Pancreas (tissue), 10 donors: ENCODE measurements at regions not wholly inside any gene's neighbourhood (a gene's known extent, or its start where the extent isn't known, plus 50 kb on each side); places are given as distances from the start of the nearest gene placed in this dataset.

Experiments
- ATAC-seq, 4 donors: fragments of 200-7000 bp; cut with Tn5 transposase; one replicate each; pipeline versions ENCODE4 v1.8.0 to v1.9.1; 2020; ENCODE audit warnings: mild to moderate bottlenecking in 4 of 4, moderate library complexity in 4 of 4
- DNase-seq, 6 donors: peaks; one replicate each; pipeline ENCODE4 v3.0.0-alpha.2; 2020
- FAIRE-seq: peaks from 2 replicates; lab custom pipeline; 2012; peaks lifted over from hg19 to GRCh38; lab: Jason Lieb, UNC
- H3K27ac ChIP-seq, 4 donors: fragments of 200-600 bp; sonication (generic); 1 replicate in 3 of 4; 2 replicates in 1 of 4; pipeline versions ENCODE4 v1.5.0 to v1.8.0; 2020
- H3K27me3 ChIP-seq, 4 donors: fragments of 200-600 bp; one replicate each; pipeline ENCODE4 v1.8.0; 2021
- H3K36me3 ChIP-seq, 3 donors: fragments of 200-600 bp; sonication (generic) in 1 of 3; one replicate each; pipeline versions ENCODE4 v1.5.0 to v1.8.0; 2020 to 2021
- H3K4me1 ChIP-seq, 3 donors: fragments of 200-600 bp; one replicate each; pipeline ENCODE4 v1.8.0; 2021
- H3K4me3 ChIP-seq, 4 donors: fragments of 200-600 bp; sonication (generic) in 2 of 4; one replicate each; pipeline versions ENCODE4 v1.5.0 to v1.8.0; 2020 to 2021
- H3K9me3 ChIP-seq, 4 donors: fragments of 200-600 bp; one replicate each; pipeline ENCODE4 v1.8.0; 2021
- CTCF ChIP-seq, 4 donors: fragments of 200-600 bp; sonication (generic) in 3 of 4; IDR thresholded peaks; one replicate each; pipeline versions ENCODE4 v1.5.0 to v1.8.0; 2021; ENCODE audit warnings: antibody characterized with exemption in 4 of 4
- WGBS, 2 donors: extraction: QIAGEN DNeasy Blood & Tissue Kit; methylation state at CpG; one replicate each; pipeline ENCODE4 v1.1.7; 2013; 5-methylcytosine and 5-hydroxymethylcytosine counted together
- intact Hi-C, 3 donors: fragments of 100-400 bp; cut with DNase I; formaldehyde crosslinking; loops; one replicate each; pipeline versions ENCODE4 v1.11.1 to v1.14.2; 2022
- donor health status: healthy with polysubstance abuse.
- donor health status: DM: no; HTN: no; CAD: no; lungs with moderate emphysema.
- donor health status: DM: no; HTN: no; CAD: no.
- donor health status: control.
- donor health status: control.
- donor health status: Bipolar disorder and iron deficiency.
- donor health status: DM: yes; HTN: yes; CAD: no.
- donor health status: DM: no; HTN: no; CAD: no.
- donor health status: DM: no; HTN: no; CAD: no.
- donor health status: DM: yes; HTN: yes; CAD: no.

- Histone ChIP-seq H3K4me1 (no peaks in the 10 kb centered on the region), H3K9me3 (no peaks in the 10 kb centered on the region), H3K36me3 (no peaks in the 10 kb centered on the region), H3K4me3 (no peak overlapping the region), H3K27ac (no peak overlapping the region), H3K27me3 (no peaks in the 10 kb centered on the region)
- FAIRE-seq = no peak
- TF ChIP-seq CTCF (IDR thresholded peaks at IDR 0.05) = no peak
- no peak for DNase-seq
- intact Hi-C loops = no loop called here
- ATAC-seq = peak in 2 of 4 donors; percentile 32 to 38
- 73 to 75% methylated on average over 3 of the region's 3 CpGs for WGBS, 2 donors
Measured at GRCh38 chr2:48126162-48126561, 188.3 kb upstream of the FOXN2 start.

GRCh38 chr2:48127612-48128191 is 186.8 kb upstream of the FOXN2 start:
- no peak for FAIRE-seq
- Histone ChIP-seq H3K27ac (no peak overlapping the region), H3K27me3 (no peaks in the 10 kb centered on the region), H3K4me3 (no peak overlapping the region), H3K9me3 (no peaks in the 10 kb centered on the region), H3K36me3 (no peaks in the 10 kb centered on the region), H3K4me1 (no peaks in the 10 kb centered on the region)
- intact Hi-C loops = no loop called here
- no peak for TF ChIP-seq CTCF (IDR thresholded peaks at IDR 0.05)
- no peak for ATAC-seq
- DNase-seq = no peak
- 41 to 59% methylated on average over 4 of the region's 4 CpGs for WGBS, 2 donors

DNA sequence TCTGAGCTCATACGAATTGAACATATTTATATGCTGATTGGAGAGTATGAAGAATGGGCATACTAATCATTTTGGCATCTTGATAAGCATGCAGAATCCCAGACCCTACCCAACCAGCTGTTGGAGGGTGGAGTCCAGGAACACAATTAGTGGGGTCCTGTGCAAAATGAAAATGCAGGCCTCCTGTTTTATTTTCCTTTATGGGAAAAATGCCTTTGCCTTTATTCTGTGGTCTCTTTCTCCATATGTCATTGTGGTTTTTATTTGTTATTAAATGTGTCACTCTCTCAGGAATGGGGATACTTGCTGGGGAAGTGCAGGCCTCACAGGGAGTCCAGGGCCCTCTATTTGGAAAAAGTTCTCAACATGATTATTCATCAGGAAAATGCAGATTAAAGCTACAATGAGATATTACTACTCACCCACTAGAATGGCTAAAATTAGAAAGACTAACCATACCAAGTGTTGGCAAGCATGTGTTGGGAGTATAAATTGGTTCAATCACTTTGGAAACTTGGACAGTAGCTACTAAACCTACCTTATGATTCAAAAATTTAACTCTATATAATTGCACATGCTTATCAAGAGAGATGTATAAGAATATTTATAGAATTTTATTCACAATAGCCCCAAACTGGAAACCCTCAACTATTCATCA is 185.1 kb upstream of the FOXN2 start:
- no peak for FAIRE-seq
- ATAC-seq = no peak
- Histone ChIP-seq H3K9me3 (no peaks in the 10 kb centered on the region), H3K27me3 (no peaks in the 10 kb centered on the region), H3K27ac (no peak overlapping the region), H3K36me3 (no peaks in the 10 kb centered on the region), H3K4me3 (no peak overlapping the region), H3K4me1 (no peaks in the 10 kb centered on the region)
- DNase-seq = no peak
- intact Hi-C loops = no loop called here
- 54 to 56% methylated on average over 1 of the region's 1 CpG for WGBS, 2 donors
- no peak for TF ChIP-seq CTCF (IDR thresholded peaks at IDR 0.05)

DNA sequence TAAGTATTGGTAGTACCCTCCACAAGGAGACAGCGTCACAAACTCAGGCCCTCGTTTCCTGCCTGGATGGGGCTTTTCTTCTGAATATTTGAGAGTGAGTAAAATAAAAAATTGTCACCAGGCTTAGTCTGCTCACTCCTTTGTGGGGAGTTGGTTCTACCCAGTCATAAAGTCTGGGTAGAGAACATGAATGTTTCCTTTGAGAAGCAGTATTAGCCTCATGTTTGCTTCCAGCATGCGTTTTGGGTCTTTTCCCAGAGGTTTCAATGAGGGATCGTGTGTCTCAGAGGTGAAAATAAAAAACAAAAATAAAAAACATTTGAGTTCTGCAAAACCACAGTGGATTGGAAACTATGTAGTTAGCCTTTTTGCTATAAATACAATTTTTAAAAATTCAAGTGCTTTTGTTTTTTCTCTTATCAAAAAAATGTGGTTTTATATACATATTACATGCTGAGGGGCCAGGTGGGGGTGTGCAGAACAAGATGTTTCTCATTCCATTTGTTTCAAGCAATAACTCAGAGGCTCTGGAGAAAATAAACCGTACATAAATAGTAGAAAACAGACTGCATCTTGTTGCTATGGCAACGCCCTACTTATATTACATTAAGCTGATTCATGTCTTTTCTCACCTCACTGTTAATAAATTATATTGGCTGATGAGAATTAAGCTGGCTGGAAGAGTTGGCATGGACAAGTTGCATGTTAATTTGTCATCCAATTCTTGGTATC is 182.8 kb upstream of the FOXN2 start:
- peak in 1 of 4 donors; percentile 26 for ATAC-seq
- 48 to 52% methylated on average over 6 of the region's 6 CpGs for WGBS, 2 donors
- Histone ChIP-seq H3K4me3 (no peak overlapping the region), H3K27me3 (no peaks in the 10 kb centered on the region), H3K9me3 (no peaks in the 10 kb centered on the region), H3K36me3 (no peaks in the 10 kb centered on the region), H3K27ac (no peak overlapping the region), H3K4me1 (no peaks in the 10 kb centered on the region)
- DNase-seq = no peak
- TF ChIP-seq CTCF (IDR thresholded peaks at IDR 0.05) = no peak
- no peak for FAIRE-seq
- intact Hi-C loops = no loop called here

GRCh38 chr2:48132271-48132625 is 182.2 kb upstream of the FOXN2 start:
- WGBS, 2 donors = 87 to 93% methylated on average over 7 of the region's 7 CpGs
- no peak for TF ChIP-seq CTCF (IDR thresholded peaks at IDR 0.05)
- FAIRE-seq (no peak), ATAC-seq (no peak), DNase-seq (no peak)
- Histone ChIP-seq H3K9me3 (no peaks in the 10 kb centered on the region), H3K36me3 (no peaks in the 10 kb centered on the region), H3K4me3 (no peak overlapping the region), H3K27ac (no peak overlapping the region), H3K27me3 (no peaks in the 10 kb centered on the region), H3K4me1 (no peaks in the 10 kb centered on the region)
- intact Hi-C loops = no loop called here
